PC-9 (cell line): ENCODE measurements at regions not wholly inside any gene's neighbourhood (a gene's known extent, or its start where the extent isn't known, plus 50 kb on each side); places are given as distances from the start of the nearest gene placed in this dataset.

Experiments
- BruUV-seq: library from RNA; stranded (reverse); fragments of 400-500 nt; replicated peaks from 2 replicates; lab custom pipeline; 2021; lab: Mats Ljungman, UMichigan
- CTCF ChIA-PET: fragments of 300-600 bp; sonication (Branson Sonifier 250); formaldehyde crosslinking; loops from one replicate; lab custom pipeline; 2022; ENCODE audit warnings: antibody characterized with exemption; lab: Charles Lee
- POLR2A ChIA-PET: fragments of 300-600 bp; sonication (Branson Sonifier 250); formaldehyde crosslinking; loops from one replicate; lab custom pipeline; 2022; ENCODE audit warnings: antibody characterized with exemption; ENCODE audit not compliant: unreplicated experiment; lab: Charles Lee
- DNase-seq, 2 experiments: peaks; one replicate each; pipeline versions ENCODE4 v3.0.0 to v3.0.0-alpha.2; 2015 to 2022; ENCODE audit warnings: mixed read lengths in 1 of 2
- H2AFZ ChIP-seq: fragments of 200-600 bp; sonication (generic); 2 replicates; pipeline ENCODE4 v1.8.1; 2017; ENCODE audit warnings: antibody characterized with exemption
- H3F3A ChIP-seq: fragments of 200-600 bp; sonication (generic); 2 replicates; pipeline ENCODE4 v1.8.1; 2017; ENCODE audit warnings: antibody characterized with exemption, mild to moderate bottlenecking, low read depth; ENCODE audit not compliant: insufficient read depth
- H3K27ac ChIP-seq: fragments of 200-600 bp; sonication (generic); 2 replicates; pipeline ENCODE4 v1.6.1; 2016; ENCODE audit warnings: mixed run types
- H3K27me3 ChIP-seq: fragments of 200-600 bp; sonication (generic); 2 replicates; pipeline ENCODE4 v1.6.1; 2016; ENCODE audit warnings: low read depth, mixed run types; ENCODE audit not compliant: insufficient read depth
- H3K36me3 ChIP-seq: fragments of 200-600 bp; sonication (generic); 2 replicates; pipeline ENCODE4 v1.6.1; 2016; ENCODE audit warnings: low read depth, mixed run types
- H3K4me1 ChIP-seq: fragments of 200-600 bp; sonication (generic); replicated peaks from 2 replicates; pipeline ENCODE4 v1.6.1; 2016; ENCODE audit warnings: mixed run types; ENCODE audit not compliant: insufficient read depth
- H3K4me2 ChIP-seq: fragments of 200-600 bp; sonication (generic); 2 replicates; pipeline ENCODE4 v1.6.1; 2017; ENCODE audit warnings: mixed run types
- H3K4me3 ChIP-seq: fragments of 200-600 bp; sonication (generic); 2 replicates; pipeline ENCODE4 v1.6.1; 2016; ENCODE audit warnings: mixed run types
- H3K79me2 ChIP-seq: fragments of 200-600 bp; sonication (generic); 2 replicates; pipeline ENCODE4 v1.6.1; 2017; ENCODE audit warnings: low read depth, mixed run types
- H3K9me2 ChIP-seq: fragments of 200-600 bp; sonication (generic); 2 replicates; pipeline ENCODE4 v1.8.1; 2017; ENCODE audit warnings: mild to moderate bottlenecking; ENCODE audit not compliant: insufficient read depth
- H3K9me3 ChIP-seq: fragments of 200-600 bp; sonication (generic); 2 replicates; pipeline ENCODE4 v1.8.1; 2016; ENCODE audit warnings: low read depth; ENCODE audit not compliant: insufficient read depth
- H4K20me1 ChIP-seq: fragments of 200-600 bp; sonication (generic); 2 replicates; pipeline ENCODE4 v1.8.1; 2017; ENCODE audit not compliant: insufficient read depth
- EZH2 ChIP-seq: fragments of 200-600 bp; sonication (generic); IDR thresholded peaks from 2 replicates; pipeline ENCODE4 v1.8.0; 2017; ENCODE audit warnings: antibody characterized with exemption, low read depth
- intact Hi-C: fragments of 100-400 bp; cut with micrococcal nuclease; formaldehyde crosslinking; loops from one replicate; pipeline ENCODE4 v1.10.0; 2022; ENCODE audit not compliant: unreplicated experiment
- TF ChIP-seq, protein P1 (sequence below): fragments of 200-600 bp; sonication (generic); conservative IDR thresholded peaks from 2 replicates; pipeline ENCODE4 v1.6.1; 2017; ENCODE audit warnings: mixed run types, antibody characterized with exemption, mild to moderate bottlenecking, moderate library complexity

DNA sequence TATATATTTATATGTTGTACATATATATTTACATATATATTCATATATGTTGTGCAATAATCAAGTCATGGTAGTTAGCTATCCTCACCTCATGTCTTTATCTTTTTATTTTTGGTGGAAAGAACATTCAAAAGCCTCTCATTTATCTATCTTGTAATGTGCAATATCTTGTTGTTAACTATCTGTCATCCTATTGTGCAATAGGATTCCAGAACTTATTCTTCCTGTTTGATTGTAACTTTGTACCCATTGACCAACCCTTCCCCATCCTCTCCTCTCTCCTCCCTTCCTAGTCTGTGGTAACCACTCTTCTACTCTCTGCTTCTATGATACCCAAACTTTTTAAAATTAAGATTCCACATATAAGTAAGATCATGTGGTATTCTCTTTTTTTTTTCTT lies 115.6 kb upstream of the PDGFD start:
- no peak overlapping the region for H2AFZ ChIP-seq
- H3F3A ChIP-seq = no peaks in the 10 kb centered on the region
- BruUV-seq = no TSS peak
- no peaks in the 10 kb centered on the region for H3K4me1 ChIP-seq
- TF ChIP-seq, protein P1, sequence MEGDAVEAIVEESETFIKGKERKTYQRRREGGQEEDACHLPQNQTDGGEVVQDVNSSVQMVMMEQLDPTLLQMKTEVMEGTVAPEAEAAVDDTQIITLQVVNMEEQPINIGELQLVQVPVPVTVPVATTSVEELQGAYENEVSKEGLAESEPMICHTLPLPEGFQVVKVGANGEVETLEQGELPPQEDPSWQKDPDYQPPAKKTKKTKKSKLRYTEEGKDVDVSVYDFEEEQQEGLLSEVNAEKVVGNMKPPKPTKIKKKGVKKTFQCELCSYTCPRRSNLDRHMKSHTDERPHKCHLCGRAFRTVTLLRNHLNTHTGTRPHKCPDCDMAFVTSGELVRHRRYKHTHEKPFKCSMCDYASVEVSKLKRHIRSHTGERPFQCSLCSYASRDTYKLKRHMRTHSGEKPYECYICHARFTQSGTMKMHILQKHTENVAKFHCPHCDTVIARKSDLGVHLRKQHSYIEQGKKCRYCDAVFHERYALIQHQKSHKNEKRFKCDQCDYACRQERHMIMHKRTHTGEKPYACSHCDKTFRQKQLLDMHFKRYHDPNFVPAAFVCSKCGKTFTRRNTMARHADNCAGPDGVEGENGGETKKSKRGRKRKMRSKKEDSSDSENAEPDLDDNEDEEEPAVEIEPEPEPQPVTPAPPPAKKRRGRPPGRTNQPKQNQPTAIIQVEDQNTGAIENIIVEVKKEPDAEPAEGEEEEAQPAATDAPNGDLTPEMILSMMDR = no peak
- no peak for TF ChIP-seq EZH2
- ChIA-PET CTCF (no interaction called here), POLR2A (no interaction called here)
- no peaks in the 10 kb centered on the region for H3K79me2 ChIP-seq
- no peak for DNase-seq
- H3K4me2 ChIP-seq = no peak overlapping the region
- no peaks in the 10 kb centered on the region for H3K36me3 ChIP-seq
- no peaks in the 10 kb centered on the region; the same call in 1 of the 2 replicates for H3K9me3 ChIP-seq
- no peak overlapping the region for H3K27ac ChIP-seq
- no peaks in the 10 kb centered on the region for H3K27me3 ChIP-seq
- H3K9me2 ChIP-seq = no peaks in the 10 kb centered on the region
- H3K4me3 ChIP-seq = no peak overlapping the region
- H4K20me1 ChIP-seq = no peaks in the 10 kb centered on the region
- intact Hi-C loops = no loop called here

- Histone ChIP-seq H3K4me2 (no peak overlapping the region), H3K27me3 (no peaks in the 10 kb centered on the region), H3K4me3 (no peak overlapping the region), H3F3A (no peaks in the 10 kb centered on the region), H3K9me3 (no peaks in the 10 kb centered on the region; the same call in 1 of the 2 replicates), H3K79me2 (no peaks in the 10 kb centered on the region), H4K20me1 (no peaks in the 10 kb centered on the region), H3K36me3 (no peaks in the 10 kb centered on the region), H3K9me2 (0 out of 2 replicates have a peak, but pooled peaks cover 3% of the 10 kb centered on the region), H3K4me1 (no peaks in the 10 kb centered on the region), H3K27ac (no peak overlapping the region), H2AFZ (no peak overlapping the region)
- ChIA-PET CTCF (no interaction called here), POLR2A (no interaction called here)
- BruUV-seq = no TSS peak
- no peak for DNase-seq
- intact Hi-C loops = no loop called here
- TF ChIP-seq EZH2 = no peak
- TF ChIP-seq, protein P1 = no peak
These were observed 112.0 kb upstream of the PDGFD start for GRCh38 chr11:104275992-104276391.

GRCh38 chr11:104260456-104260855 lies 96.5 kb upstream of the PDGFD start:
- no peaks in the 10 kb centered on the region for H3F3A ChIP-seq
- CTCF ChIA-PET = no interaction called here
- no peak overlapping the region for H3K27ac ChIP-seq
- H3K4me2 ChIP-seq = no peak overlapping the region
- no peaks in the 10 kb centered on the region for H4K20me1 ChIP-seq
- H3K9me2 ChIP-seq = no peaks in the 10 kb centered on the region
- intact Hi-C loops = no loop called here
- H2AFZ ChIP-seq = no peak overlapping the region
- no peaks in the 10 kb centered on the region for H3K36me3 ChIP-seq
- no peak for DNase-seq
- H3K4me1 ChIP-seq = no peaks in the 10 kb centered on the region
- no peaks in the 10 kb centered on the region for H3K27me3 ChIP-seq
- H3K4me3 ChIP-seq = no peak overlapping the region
- TF ChIP-seq, protein P1 = no peak
- TF ChIP-seq EZH2 = no peak
- POLR2A ChIA-PET = no interaction called here
- no peaks in the 10 kb centered on the region for H3K9me3 ChIP-seq
- no peaks in the 10 kb centered on the region for H3K79me2 ChIP-seq
- no TSS peak for BruUV-seq
